Adipose tissue (tissue), 3 donors: ENCODE measurements at regions not wholly inside any gene's neighbourhood (a gene's known extent, or its start where the extent isn't known, plus 50 kb on each side); places are given as distances from the start of the nearest gene placed in this dataset.

ENCODE experiments used
- H3K27ac ChIP-seq: one replicate; pipeline ENCODE4 v1.5.1; 2013; ENCODE audit warnings: low read depth, low read length
- WGBS, 3 donors: extraction: QIAGEN DNeasy Blood & Tissue Kit; methylation state at CpG; one replicate each; pipeline ENCODE4 v1.1.7; 2013; 5-methylcytosine and 5-hydroxymethylcytosine counted together
- donor health status: healthy with polysubstance abuse.
- donor health status: Bipolar disorder and iron deficiency.
- donor health status: healthy.

- 83 to 93% (median 93%) methylated on average over 1 of the region's 1 CpG for WGBS, 3 donors
These were observed 179.6 kb upstream of the GSE1 start for GRCh38 chr16:85433477-85433876.

GRCh38 chr16:85435286-85435685 is 177.8 kb upstream of the GSE1 start:
- WGBS, 3 donors: 89 to 91% (median 91%) methylated on average over 7 to 8 of the region's 8 CpGs
- no peak overlapping the region for H3K27ac ChIP-seq

More at GRCh38 chr16:85433477-85433876, 179.6 kb upstream of the GSE1 start:
- H3K27ac ChIP-seq: no peak overlapping the region

- no peak overlapping the region for H3K27ac ChIP-seq
- 80 to 90% (median 86%) methylated on average over 7 of the region's 7 CpGs for WGBS, 3 donors
These were observed 177.4 kb upstream of the GSE1 start for GRCh38 chr16:85435700-85436099.

- 42 to 73% (median 61%) methylated on average over 8 to 9 of the region's 9 CpGs for WGBS, 3 donors
- no peak overlapping the region for H3K27ac ChIP-seq
These were observed 176.9 kb upstream of the GSE1 start for GRCh38 chr16:85436207-85436606.

- 15 to 58% (median 44%) methylated on average over 34 to 35 of the region's 35 CpGs for WGBS, 3 donors
- H3K27ac ChIP-seq: no peak overlapping the region
These were observed 176.4 kb upstream of the GSE1 start for GRCh38 chr16:85436636-85437165.

GRCh38 chr16:85437166-85438052 is 175.7 kb upstream of the GSE1 start:
- 35 to 48% (median 42%) methylated on average over 21 to 25 of the region's 25 CpGs for WGBS, 3 donors
- no peak overlapping the region for H3K27ac ChIP-seq

- H3K27ac ChIP-seq: no peak overlapping the region
- WGBS, 3 donors: 84 to 87% (median 84%) methylated on average over 14 of the region's 14 CpGs
These were observed 174.0 kb upstream of the GSE1 start for GRCh38 chr16:85438981-85439685.

GRCh38 chr16:85440744-85441143 is 172.4 kb upstream of the GSE1 start:
- no peak overlapping the region for H3K27ac ChIP-seq
- 95% methylated on average over 16 of the region's 16 CpGs for WGBS, 3 donors

GRCh38 chr16:85441189-85441889 is 171.8 kb upstream of the GSE1 start:
- 90% methylated on average over 15 of the region's 15 CpGs for WGBS, 3 donors
- H3K27ac ChIP-seq: no peak overlapping the region

- 90 to 94% (median 90%) methylated on average over 12 of the region's 12 CpGs for WGBS, 3 donors
- H3K27ac ChIP-seq: no peak overlapping the region
These were observed 171.0 kb upstream of the GSE1 start for GRCh38 chr16:85441890-85442670.

GRCh38 chr16:85443116-85443515 is 170.0 kb upstream of the GSE1 start:
- WGBS, 3 donors: 80 to 89% (median 87%) methylated on average over 10 to 11 of the region's 11 CpGs
- no peak overlapping the region for H3K27ac ChIP-seq

GRCh38 chr16:85443531-85443930 is 169.6 kb upstream of the GSE1 start:
- H3K27ac ChIP-seq: no peak overlapping the region

GRCh38 chr16:85445064-85445778 is 167.9 kb upstream of the GSE1 start:
- H3K27ac ChIP-seq: no peak overlapping the region
- WGBS, 3 donors: 31 to 83% (median 78%) methylated on average over 27 of the region's 27 CpGs

More at GRCh38 chr16:85443531-85443930, 169.6 kb upstream of the GSE1 start:
- WGBS, 3 donors: 94 to 97% (median 96%) methylated on average over 15 of the region's 15 CpGs

- no peak overlapping the region for H3K27ac ChIP-seq
These were observed 167.3 kb upstream of the GSE1 start for GRCh38 chr16:85445779-85446222.

GRCh38 chr16:85446951-85447692 is 166.0 kb upstream of the GSE1 start:
- 65 to 71% (median 70%) methylated on average over 19 of the region's 19 CpGs for WGBS, 3 donors
- no peak overlapping the region for H3K27ac ChIP-seq

More at GRCh38 chr16:85445779-85446222, 167.3 kb upstream of the GSE1 start:
- 46 to 82% (median 69%) methylated on average over 14 of the region's 14 CpGs for whole genome bisulfite sequencing, 3 donors

- H3K27ac ChIP-seq: no peak overlapping the region
- 73 to 80% (median 77%) methylated on average over 11 of the region's 11 CpGs for WGBS, 3 donors
These were observed 165.3 kb upstream of the GSE1 start for GRCh38 chr16:85447693-85448313.
